Body of pancreas (tissue), 4 donors: ENCODE measurements at regions not wholly inside any gene's neighbourhood (a gene's known extent, or its start where the extent isn't known, plus 50 kb on each side); places are given as distances from the start of the nearest gene placed in this dataset.

Experiments
- POLR2A ChIP-seq, 3 donors: fragments of 450-650 bp; IDR thresholded peaks; one replicate each; pipeline ENCODE4 v1.6.1; 2016; ENCODE audit warnings: antibody characterized with exemption in 3 of 3, mild to moderate bottlenecking in 2 of 3
- TF ChIP-seq, protein P1 (sequence below), 7 experiments: fragments of 450-650 bp in 4 of 7; fragments of 200-600 bp in 3 of 7; sonication (generic) in 3 of 7; IDR thresholded peaks; one replicate each; pipeline ENCODE4 v1.5.1; 2016 to 2019; ENCODE audit warnings: antibody characterized with exemption in 7 of 7

DNA sequence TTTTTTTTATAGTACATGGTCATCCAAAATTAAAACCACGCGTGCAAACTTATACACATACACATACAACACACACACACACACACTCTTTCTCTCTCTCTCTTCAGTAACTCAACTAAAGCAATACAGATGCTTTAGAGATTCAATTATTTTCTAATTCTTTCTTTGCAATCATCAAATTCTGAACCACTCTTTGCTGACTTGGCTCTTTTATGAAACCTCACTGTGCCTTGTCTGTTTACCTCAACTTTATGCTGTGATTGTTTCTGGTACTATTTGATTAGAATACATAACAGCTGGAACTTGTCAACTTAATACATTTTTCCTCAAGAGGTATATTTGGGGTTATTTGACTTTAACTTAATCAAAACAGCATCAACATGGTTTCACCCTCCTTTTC is 1309.7 kb downstream of the ROBO2 start:
- TF ChIP-seq, protein P1, sequence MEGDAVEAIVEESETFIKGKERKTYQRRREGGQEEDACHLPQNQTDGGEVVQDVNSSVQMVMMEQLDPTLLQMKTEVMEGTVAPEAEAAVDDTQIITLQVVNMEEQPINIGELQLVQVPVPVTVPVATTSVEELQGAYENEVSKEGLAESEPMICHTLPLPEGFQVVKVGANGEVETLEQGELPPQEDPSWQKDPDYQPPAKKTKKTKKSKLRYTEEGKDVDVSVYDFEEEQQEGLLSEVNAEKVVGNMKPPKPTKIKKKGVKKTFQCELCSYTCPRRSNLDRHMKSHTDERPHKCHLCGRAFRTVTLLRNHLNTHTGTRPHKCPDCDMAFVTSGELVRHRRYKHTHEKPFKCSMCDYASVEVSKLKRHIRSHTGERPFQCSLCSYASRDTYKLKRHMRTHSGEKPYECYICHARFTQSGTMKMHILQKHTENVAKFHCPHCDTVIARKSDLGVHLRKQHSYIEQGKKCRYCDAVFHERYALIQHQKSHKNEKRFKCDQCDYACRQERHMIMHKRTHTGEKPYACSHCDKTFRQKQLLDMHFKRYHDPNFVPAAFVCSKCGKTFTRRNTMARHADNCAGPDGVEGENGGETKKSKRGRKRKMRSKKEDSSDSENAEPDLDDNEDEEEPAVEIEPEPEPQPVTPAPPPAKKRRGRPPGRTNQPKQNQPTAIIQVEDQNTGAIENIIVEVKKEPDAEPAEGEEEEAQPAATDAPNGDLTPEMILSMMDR (IDR thresholded peaks at IDR 0.05), result no peak
- TF ChIP-seq POLR2A (IDR thresholded peaks at IDR 0.05), result no peak
